Activated T-cell treated with anti-CD3 and anti-CD28 coated beads for 48 hours (primary cell): ENCODE measurements at regions not wholly inside any gene's neighbourhood (a gene's known extent, or its start where the extent isn't known, plus 50 kb on each side); places are given as distances from the start of the nearest gene placed in this dataset.
"Not testable (repeated sequence)": the region's sequence is repeated elsewhere in the genome, so short reads cannot be mapped to it uniquely, and the experiment has no call there.

Source experiments
- DNase-seq: peaks from one replicate; pipeline ENCODE4 v3.0.0-alpha.2; 2020; ENCODE audit warnings: low read depth

- no peak for DNase-seq
These were observed 374.5 kb upstream of the DAB2 start for GRCh38 chr5:39799242-39799641.

GRCh38 chr5:39794513-39795210 lies 369.9 kb upstream of the DAB2 start:
- no peak for DNase-seq

- no peak for DNase-seq
These were observed 360.6 kb upstream of the DAB2 start for GRCh38 chr5:39785410-39785809.

GRCh38 chr5:39783756-39784421 lies 359.1 kb upstream of the DAB2 start:
- DNase-seq, result no peak

GRCh38 chr5:39780347-39780746 lies 355.6 kb upstream of the DAB2 start:
- no peak for DNase-seq

- no peak for DNase-seq
These were observed 355.1 kb upstream of the DAB2 start for GRCh38 chr5:39779831-39780230.

- no peak for DNase-seq
These were observed 351.1 kb upstream of the DAB2 start for GRCh38 chr5:39775797-39776365.

- DNase-seq, result no peak
These were observed 350.5 kb upstream of the DAB2 start for GRCh38 chr5:39775086-39775796.

- DNase-seq, result no peak
These were observed 349.8 kb upstream of the DAB2 start for GRCh38 chr5:39774605-39775004.

GRCh38 chr5:39772307-39772706 lies 347.5 kb upstream of the DAB2 start:
- no peak for DNase-seq

GRCh38 chr5:39767916-39768315 lies 343.1 kb upstream of the DAB2 start:
- DNase-seq, result no peak

- DNase-seq, result no peak
These were observed 340.6 kb upstream of the DAB2 start for GRCh38 chr5:39765366-39765765.

- DNase-seq, result no peak
These were observed 338.0 kb upstream of the DAB2 start for GRCh38 chr5:39762761-39763160.

GRCh38 chr5:39761199-39761950 lies 336.6 kb upstream of the DAB2 start:
- no peak for DNase-seq

- no peak for DNase-seq
These were observed 335.8 kb upstream of the DAB2 start for GRCh38 chr5:39760385-39761198.

GRCh38 chr5:39759701-39760100 lies 334.9 kb upstream of the DAB2 start:
- no peak for DNase-seq

- DNase-seq, result no peak
These were observed 333.6 kb upstream of the DAB2 start for GRCh38 chr5:39758426-39758825.

GRCh38 chr5:39757131-39757530 lies 332.4 kb upstream of the DAB2 start:
- no peak for DNase-seq

GRCh38 chr5:39755986-39756385 lies 331.2 kb upstream of the DAB2 start:
- DNase-seq, result no peak

GRCh38 chr5:39755452-39755851 lies 330.7 kb upstream of the DAB2 start:
- DNase-seq, result no peak

- not testable (repeated sequence) for DNase-seq
These were observed 329.0 kb upstream of the DAB2 start for GRCh38 chr5:39753747-39754146.
